ENCODE measurements at regions not wholly inside any gene's neighbourhood (a gene's known extent, or its start where the extent isn't known, plus 50 kb on each side); places are given as distances from the start of the nearest gene placed in this dataset.

DNA sequence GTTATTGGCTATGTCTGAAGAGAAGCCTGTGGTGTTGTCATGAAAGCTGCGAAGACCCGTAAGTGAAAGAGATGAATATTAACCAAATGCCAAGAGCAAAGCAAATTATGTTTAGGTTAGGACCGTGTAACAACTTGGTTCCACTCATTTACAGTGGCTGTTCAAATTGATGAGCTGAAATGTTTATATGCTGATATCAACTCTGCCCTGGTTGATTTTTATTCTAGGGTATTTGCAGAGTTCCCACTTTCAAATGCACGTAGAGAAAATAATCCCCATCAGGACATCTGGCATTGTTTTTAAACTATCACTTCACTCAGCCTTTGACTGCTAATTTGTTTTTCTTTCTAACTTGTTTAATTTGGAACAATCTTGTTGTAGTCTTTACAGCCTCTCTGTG lies 581.6 kb upstream of the ADAMTS5 start (continued):
- TF ChIP-seq, protein P1, sequence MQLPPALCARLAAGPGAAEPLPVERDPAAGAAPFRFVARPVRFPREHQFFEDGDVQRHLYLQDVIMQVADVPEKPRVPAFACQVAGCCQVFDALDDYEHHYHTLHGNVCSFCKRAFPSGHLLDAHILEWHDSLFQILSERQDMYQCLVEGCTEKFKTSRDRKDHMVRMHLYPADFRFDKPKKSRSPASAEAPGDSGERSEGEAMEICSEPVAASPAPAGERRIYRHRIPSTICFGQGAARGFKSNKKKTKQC (CRISPR knock-in tag; IDR thresholded peaks at IDR 0.05): no peak
- no peak for TF ChIP-seq COPS2 (conservative IDR thresholded peaks at IDR 0.05)
- TF ChIP-seq ZNF431 (CRISPR knock-in tag; IDR thresholded peaks at IDR 0.05): no peak
- no peak for TF ChIP-seq L3MBTL2 (IDR thresholded peaks at IDR 0.05)
- no peak for TF ChIP-seq MIER1 (IDR thresholded peaks at IDR 0.05; ENCODE audit: low read depth)

DNA sequence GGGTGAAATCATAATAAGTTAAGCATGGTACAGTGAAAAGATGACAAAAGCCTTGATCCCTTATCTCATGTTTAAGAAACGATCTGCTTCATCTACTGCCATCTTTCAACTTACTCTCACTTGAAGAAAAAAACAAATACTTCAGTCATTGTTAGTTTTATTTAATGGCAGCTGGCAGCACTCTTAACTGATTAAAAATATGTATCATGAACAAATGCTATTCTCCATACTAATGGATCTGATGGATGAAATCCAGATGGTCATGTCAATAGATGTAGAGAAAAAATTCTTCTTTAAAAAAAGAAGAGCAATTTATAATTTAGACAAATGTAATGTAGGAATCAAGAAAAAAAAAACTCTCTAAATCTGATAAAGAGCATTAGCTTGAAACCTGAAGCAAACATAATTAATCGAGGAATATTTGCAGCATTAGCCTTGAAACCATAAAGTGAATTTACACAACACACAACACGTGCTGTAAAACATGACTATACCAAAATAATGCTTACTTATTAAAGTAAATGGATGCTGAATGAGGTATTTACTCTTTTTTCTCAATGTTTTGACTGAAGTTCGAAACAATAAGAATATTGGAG lies 579.0 kb upstream of the ADAMTS5 start:
- ATAC-seq (no peak), DNase-seq (ENCODE audit: extremely low read depth in 1 of 4, low spot score in 3 of 4) (no peak), FAIRE-seq (no peak)
- no TSS peak for BruUV-seq (replicated peaks)
- intact Hi-C loops (cut with micrococcal nuclease): no loop called here
- WGBS (ENCODE audit: insufficient coverage, low coverage, missing lambda C conversion rate): 1% methylated on average over 4 of the region's 4 CpGs
- Histone ChIP-seq H3K4me3 (no peak overlapping the region), H3K4me1 (replicated peaks in 1 of 2; ENCODE audit: control insufficient read depth in 2 of 2, insufficient read depth in 2 of 2, low read length in 2 of 2) (no peaks in the 10 kb centered on the region), H3K9me3 (replicated peaks; ENCODE audit: control insufficient read depth, insufficient read depth, low read depth, low read length) (no peaks in the 10 kb centered on the region), H3K79me2 (ENCODE audit: control insufficient read depth, insufficient read depth, low read length) (no peaks in the 10 kb centered on the region), H3K27ac (ENCODE audit: extremely low read depth, low read depth, low read length) (no peak overlapping the region), H4K20me1 (replicated peaks; ENCODE audit: control insufficient read depth, insufficient read depth, low read length) (no peaks in the 10 kb centered on the region), H3K4me2 (ENCODE audit: insufficient read depth, low read length) (no peak overlapping the region), H3K9ac (ENCODE audit: insufficient read depth in 1 of 2, low read depth in 2 of 2, low read length in 2 of 2) (no peak overlapping the region), H3K36me3 (ENCODE audit: control insufficient read depth, insufficient read depth, low read length) (no peaks in the 10 kb centered on the region), H3K27me3 (ENCODE audit: control insufficient read depth in 2 of 2, insufficient read depth in 2 of 2, low read length in 2 of 2) (no peaks in the 10 kb centered on the region), H3K9me1 (ENCODE audit: control insufficient read depth, insufficient read depth, low read length) (no peaks in the 10 kb centered on the region), H2AFZ (ENCODE audit: low read depth, low read length) (no peak overlapping the region)
- in situ Hi-C loops (cut with MboI): no loop called here
- ChIA-PET CTCF (ENCODE audit: low intra/inter-chr PET ratio) (no interaction called here), POLR2A (no interaction called here)
- TF ChIP-seq DIDO1 (tag; IDR thresholded peaks at IDR 0.05; ENCODE audit: low read depth): no peak
- no peak for TF ChIP-seq ZNF175 (CRISPR knock-in tag; IDR thresholded peaks at IDR 0.05; ENCODE audit: low read depth)
- no peak for TF ChIP-seq DDX20 (tag; IDR thresholded peaks at IDR 0.05; ENCODE audit: low read depth)
- TF ChIP-seq, protein P2, sequence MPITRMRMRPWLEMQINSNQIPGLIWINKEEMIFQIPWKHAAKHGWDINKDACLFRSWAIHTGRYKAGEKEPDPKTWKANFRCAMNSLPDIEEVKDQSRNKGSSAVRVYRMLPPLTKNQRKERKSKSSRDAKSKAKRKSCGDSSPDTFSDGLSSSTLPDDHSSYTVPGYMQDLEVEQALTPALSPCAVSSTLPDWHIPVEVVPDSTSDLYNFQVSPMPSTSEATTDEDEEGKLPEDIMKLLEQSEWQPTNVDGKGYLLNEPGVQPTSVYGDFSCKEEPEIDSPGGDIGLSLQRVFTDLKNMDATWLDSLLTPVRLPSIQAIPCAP (CRISPR knock-in tag; IDR thresholded peaks at IDR 0.05; ENCODE audit: borderline replicate concordance): no peak
- TF ChIP-seq, protein P3, sequence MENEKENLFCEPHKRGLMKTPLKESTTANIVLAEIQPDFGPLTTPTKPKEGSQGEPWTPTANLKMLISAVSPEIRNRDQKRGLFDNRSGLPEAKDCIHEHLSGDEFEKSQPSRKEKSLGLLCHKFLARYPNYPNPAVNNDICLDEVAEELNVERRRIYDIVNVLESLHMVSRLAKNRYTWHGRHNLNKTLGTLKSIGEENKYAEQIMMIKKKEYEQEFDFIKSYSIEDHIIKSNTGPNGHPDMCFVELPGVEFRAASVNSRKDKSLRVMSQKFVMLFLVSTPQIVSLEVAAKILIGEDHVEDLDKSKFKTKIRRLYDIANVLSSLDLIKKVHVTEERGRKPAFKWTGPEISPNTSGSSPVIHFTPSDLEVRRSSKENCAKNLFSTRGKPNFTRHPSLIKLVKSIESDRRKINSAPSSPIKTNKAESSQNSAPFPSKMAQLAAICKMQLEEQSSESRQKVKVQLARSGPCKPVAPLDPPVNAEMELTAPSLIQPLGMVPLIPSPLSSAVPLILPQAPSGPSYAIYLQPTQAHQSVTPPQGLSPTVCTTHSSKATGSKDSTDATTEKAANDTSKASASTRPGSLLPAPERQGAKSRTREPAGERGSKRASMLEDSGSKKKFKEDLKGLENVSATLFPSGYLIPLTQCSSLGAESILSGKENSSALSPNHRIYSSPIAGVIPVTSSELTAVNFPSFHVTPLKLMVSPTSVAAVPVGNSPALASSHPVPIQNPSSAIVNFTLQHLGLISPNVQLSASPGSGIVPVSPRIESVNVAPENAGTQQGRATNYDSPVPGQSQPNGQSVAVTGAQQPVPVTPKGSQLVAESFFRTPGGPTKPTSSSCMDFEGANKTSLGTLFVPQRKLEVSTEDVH (IDR thresholded peaks at IDR 0.05; ENCODE audit: low read depth, partially characterized antibody): no peak
- TF ChIP-seq, protein P4, sequence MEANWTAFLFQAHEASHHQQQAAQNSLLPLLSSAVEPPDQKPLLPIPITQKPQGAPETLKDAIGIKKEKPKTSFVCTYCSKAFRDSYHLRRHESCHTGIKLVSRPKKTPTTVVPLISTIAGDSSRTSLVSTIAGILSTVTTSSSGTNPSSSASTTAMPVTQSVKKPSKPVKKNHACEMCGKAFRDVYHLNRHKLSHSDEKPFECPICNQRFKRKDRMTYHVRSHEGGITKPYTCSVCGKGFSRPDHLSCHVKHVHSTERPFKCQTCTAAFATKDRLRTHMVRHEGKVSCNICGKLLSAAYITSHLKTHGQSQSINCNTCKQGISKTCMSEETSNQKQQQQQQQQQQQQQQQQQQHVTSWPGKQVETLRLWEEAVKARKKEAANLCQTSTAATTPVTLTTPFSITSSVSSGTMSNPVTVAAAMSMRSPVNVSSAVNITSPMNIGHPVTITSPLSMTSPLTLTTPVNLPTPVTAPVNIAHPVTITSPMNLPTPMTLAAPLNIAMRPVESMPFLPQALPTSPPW (CRISPR knock-in tag; IDR thresholded peaks at IDR 0.05): no peak
- no peak for TF ChIP-seq CBX8 (IDR thresholded peaks at IDR 0.05; ENCODE audit: borderline replicate concordance, extremely low read depth, low read depth, low read length, poor library complexity, severe bottlenecking)
